ENCODE measurements at regions not wholly inside any gene's neighbourhood (a gene's known extent, or its start where the extent isn't known, plus 50 kb on each side); places are given as distances from the start of the nearest gene placed in this dataset.

- no peak overlapping the region for H3K9ac ChIP-seq (ENCODE audit: low read depth in 1 of 3, low read length in 3 of 3)
- H3K27ac ChIP-seq (ENCODE audit: low read depth, low read length), result no peak overlapping the region
- no peak overlapping the region for H3K4me3 ChIP-seq (ENCODE audit: low read length in 3 of 3)
- no peaks in the 10 kb centered on the region for H3K9me3 ChIP-seq (ENCODE audit: control insufficient read depth in 3 of 3, low read length in 3 of 3)
- no peaks in the 10 kb centered on the region for H3K4me1 ChIP-seq (ENCODE audit: control insufficient read depth in 3 of 3, insufficient read depth in 3 of 3, low read length in 3 of 3)
- H3K36me3 ChIP-seq (ENCODE audit: control insufficient read depth in 3 of 3, insufficient read depth in 3 of 3, low read length in 3 of 3), result no peaks in the 10 kb centered on the region
- H3K27me3 ChIP-seq (ENCODE audit: control insufficient read depth in 3 of 3, insufficient read depth in 3 of 3, low read length in 3 of 3), result no peaks in the 10 kb centered on the region
These were observed 237.9 kb downstream of the TAF11L14 start for GRCh38 chr5:17872204-17872603.

- no peak overlapping the region for H3K9ac ChIP-seq (ENCODE audit: low read depth in 1 of 3, low read length in 3 of 3)
- no peaks in the 10 kb centered on the region for H3K4me1 ChIP-seq (ENCODE audit: control insufficient read depth in 3 of 3, insufficient read depth in 3 of 3, low read length in 3 of 3)
- no peaks in the 10 kb centered on the region for H3K9me3 ChIP-seq (ENCODE audit: control insufficient read depth in 3 of 3, low read length in 3 of 3)
- H3K36me3 ChIP-seq (ENCODE audit: control insufficient read depth in 3 of 3, insufficient read depth in 3 of 3, low read length in 3 of 3), result no peaks in the 10 kb centered on the region
- no peak overlapping the region for H3K4me3 ChIP-seq (ENCODE audit: low read length in 3 of 3)
- H3K27ac ChIP-seq (ENCODE audit: low read depth, low read length), result no peak overlapping the region
- no peaks in the 10 kb centered on the region for H3K27me3 ChIP-seq (ENCODE audit: control insufficient read depth in 3 of 3, insufficient read depth in 3 of 3, low read length in 3 of 3)
These were observed 244.3 kb downstream of the TAF11L14 start for GRCh38 chr5:17878541-17878940.

- H3K4me3 ChIP-seq (ENCODE audit: low read length in 3 of 3), result no peak overlapping the region
- no peaks in the 10 kb centered on the region for H3K27me3 ChIP-seq (ENCODE audit: control insufficient read depth in 3 of 3, insufficient read depth in 3 of 3, low read length in 3 of 3)
- no peaks in the 10 kb centered on the region for H3K36me3 ChIP-seq (ENCODE audit: control insufficient read depth in 3 of 3, insufficient read depth in 3 of 3, low read length in 3 of 3)
- no peaks in the 10 kb centered on the region for H3K4me1 ChIP-seq (ENCODE audit: control insufficient read depth in 3 of 3, insufficient read depth in 3 of 3, low read length in 3 of 3)
- no peaks in the 10 kb centered on the region for H3K9me3 ChIP-seq (ENCODE audit: control insufficient read depth in 3 of 3, low read length in 3 of 3)
- H3K27ac ChIP-seq (ENCODE audit: low read depth, low read length), result no peak overlapping the region
- H3K9ac ChIP-seq (ENCODE audit: low read depth in 1 of 3, low read length in 3 of 3), result no peak overlapping the region
These were observed 245.0 kb downstream of the TAF11L14 start for GRCh38 chr5:17879276-17879675.

- H3K9ac ChIP-seq (ENCODE audit: low read depth in 1 of 3, low read length in 3 of 3), result no peak overlapping the region
- H3K4me3 ChIP-seq (ENCODE audit: low read length in 3 of 3), result no peak overlapping the region
- no peaks in the 10 kb centered on the region for H3K27me3 ChIP-seq (ENCODE audit: control insufficient read depth in 3 of 3, insufficient read depth in 3 of 3, low read length in 3 of 3)
- H3K9me3 ChIP-seq (ENCODE audit: control insufficient read depth in 3 of 3, low read length in 3 of 3), result no peaks in the 10 kb centered on the region
- H3K36me3 ChIP-seq (ENCODE audit: control insufficient read depth in 3 of 3, insufficient read depth in 3 of 3, low read length in 3 of 3), result no peaks in the 10 kb centered on the region
- H3K27ac ChIP-seq (ENCODE audit: low read depth, low read length), result no peak overlapping the region
- H3K4me1 ChIP-seq (ENCODE audit: control insufficient read depth in 3 of 3, insufficient read depth in 3 of 3, low read length in 3 of 3), result no peaks in the 10 kb centered on the region
These were observed 246.6 kb downstream of the TAF11L14 start for GRCh38 chr5:17880869-17881268.

- no peak overlapping the region for H3K4me3 ChIP-seq (ENCODE audit: low read length in 3 of 3)
- H3K4me1 ChIP-seq (ENCODE audit: control insufficient read depth in 3 of 3, insufficient read depth in 3 of 3, low read length in 3 of 3), result no peaks in the 10 kb centered on the region
- H3K9ac ChIP-seq (ENCODE audit: low read depth in 1 of 3, low read length in 3 of 3), result no peak overlapping the region
- H3K27me3 ChIP-seq (ENCODE audit: control insufficient read depth in 3 of 3, insufficient read depth in 3 of 3, low read length in 3 of 3), result no peaks in the 10 kb centered on the region
- no peaks in the 10 kb centered on the region for H3K36me3 ChIP-seq (ENCODE audit: control insufficient read depth in 3 of 3, insufficient read depth in 3 of 3, low read length in 3 of 3)
- H3K27ac ChIP-seq (ENCODE audit: low read depth, low read length), result no peak overlapping the region
- no peaks in the 10 kb centered on the region for H3K9me3 ChIP-seq (ENCODE audit: control insufficient read depth in 3 of 3, low read length in 3 of 3)
These were observed 248.7 kb downstream of the TAF11L14 start for GRCh38 chr5:17882760-17883488.

GRCh38 chr5:17888155-17888554 is 253.9 kb downstream of the TAF11L14 start:
- no peaks in the 10 kb centered on the region for H3K27me3 ChIP-seq (ENCODE audit: control insufficient read depth in 3 of 3, insufficient read depth in 3 of 3, low read length in 3 of 3)
- no peak overlapping the region for H3K27ac ChIP-seq (ENCODE audit: low read depth, low read length)
- no peaks in the 10 kb centered on the region for H3K4me1 ChIP-seq (ENCODE audit: control insufficient read depth in 3 of 3, insufficient read depth in 3 of 3, low read length in 3 of 3)
- H3K9ac ChIP-seq (ENCODE audit: low read depth in 1 of 3, low read length in 3 of 3), result no peak overlapping the region
- H3K9me3 ChIP-seq (ENCODE audit: control insufficient read depth in 3 of 3, low read length in 3 of 3), result no peaks in the 10 kb centered on the region
- H3K36me3 ChIP-seq (ENCODE audit: control insufficient read depth in 3 of 3, insufficient read depth in 3 of 3, low read length in 3 of 3), result no peaks in the 10 kb centered on the region
- H3K4me3 ChIP-seq (ENCODE audit: low read length in 3 of 3), result no peak overlapping the region

- no peaks in the 10 kb centered on the region for H3K27me3 ChIP-seq (ENCODE audit: control insufficient read depth in 3 of 3, insufficient read depth in 3 of 3, low read length in 3 of 3)
- no peaks in the 10 kb centered on the region for H3K36me3 ChIP-seq (ENCODE audit: control insufficient read depth in 3 of 3, insufficient read depth in 3 of 3, low read length in 3 of 3)
- no peak overlapping the region for H3K4me3 ChIP-seq (ENCODE audit: low read length in 3 of 3)
- no peak overlapping the region for H3K9ac ChIP-seq (ENCODE audit: low read depth in 1 of 3, low read length in 3 of 3)
- H3K27ac ChIP-seq (ENCODE audit: low read depth, low read length), result no peak overlapping the region
- no peaks in the 10 kb centered on the region for H3K4me1 ChIP-seq (ENCODE audit: control insufficient read depth in 3 of 3, insufficient read depth in 3 of 3, low read length in 3 of 3)
- H3K9me3 ChIP-seq (ENCODE audit: control insufficient read depth in 3 of 3, low read length in 3 of 3), result no peaks in the 10 kb centered on the region
These were observed 256.2 kb downstream of the TAF11L14 start for GRCh38 chr5:17890501-17890900.

GRCh38 chr5:17891881-17892280 is 257.6 kb downstream of the TAF11L14 start:
- Histone ChIP-seq H3K9me3 (ENCODE audit: control insufficient read depth in 3 of 3, low read length in 3 of 3) (peaks cover 0 to 3% (median 0%) of the 10 kb centered on the region in 3 donors), H3K36me3 (ENCODE audit: control insufficient read depth in 3 of 3, insufficient read depth in 3 of 3, low read length in 3 of 3) (no peaks in the 10 kb centered on the region), H3K4me1 (ENCODE audit: control insufficient read depth in 3 of 3, insufficient read depth in 3 of 3, low read length in 3 of 3) (no peaks in the 10 kb centered on the region), H3K27ac (ENCODE audit: low read depth, low read length) (no peak overlapping the region), H3K4me3 (ENCODE audit: low read length in 3 of 3) (no peak overlapping the region), H3K9ac (ENCODE audit: low read depth in 1 of 3, low read length in 3 of 3) (no peak overlapping the region), H3K27me3 (ENCODE audit: control insufficient read depth in 3 of 3, insufficient read depth in 3 of 3, low read length in 3 of 3) (no peaks in the 10 kb centered on the region)

GRCh38 chr5:17893026-17893635 is 258.9 kb downstream of the TAF11L14 start:
- H3K4me1 ChIP-seq (ENCODE audit: control insufficient read depth in 3 of 3, insufficient read depth in 3 of 3, low read length in 3 of 3), result no peaks in the 10 kb centered on the region
- peaks cover 0 to 3% (median 0%) of the 10 kb centered on the region in 3 donors for H3K9me3 ChIP-seq (ENCODE audit: control insufficient read depth in 3 of 3, low read length in 3 of 3)
- no peaks in the 10 kb centered on the region for H3K36me3 ChIP-seq (ENCODE audit: control insufficient read depth in 3 of 3, insufficient read depth in 3 of 3, low read length in 3 of 3)
- H3K9ac ChIP-seq (ENCODE audit: low read depth in 1 of 3, low read length in 3 of 3), result no peak overlapping the region
- H3K27ac ChIP-seq (ENCODE audit: low read depth, low read length), result no peak overlapping the region
- no peaks in the 10 kb centered on the region for H3K27me3 ChIP-seq (ENCODE audit: control insufficient read depth in 3 of 3, insufficient read depth in 3 of 3, low read length in 3 of 3)
- no peak overlapping the region for H3K4me3 ChIP-seq (ENCODE audit: low read length in 3 of 3)

- H3K4me3 ChIP-seq (ENCODE audit: low read length in 3 of 3), result no peak overlapping the region
- H3K27me3 ChIP-seq (ENCODE audit: control insufficient read depth in 3 of 3, insufficient read depth in 3 of 3, low read length in 3 of 3), result no peaks in the 10 kb centered on the region
- H3K9ac ChIP-seq (ENCODE audit: low read depth in 1 of 3, low read length in 3 of 3), result no peak overlapping the region
- H3K36me3 ChIP-seq (ENCODE audit: control insufficient read depth in 3 of 3, insufficient read depth in 3 of 3, low read length in 3 of 3), result no peaks in the 10 kb centered on the region
- peaks cover 0 to 3% (median 0%) of the 10 kb centered on the region in 3 donors for H3K9me3 ChIP-seq (ENCODE audit: control insufficient read depth in 3 of 3, low read length in 3 of 3)
- no peak overlapping the region for H3K27ac ChIP-seq (ENCODE audit: low read depth, low read length)
- H3K4me1 ChIP-seq (ENCODE audit: control insufficient read depth in 3 of 3, insufficient read depth in 3 of 3, low read length in 3 of 3), result no peaks in the 10 kb centered on the region
These were observed 261.2 kb downstream of the TAF11L14 start for GRCh38 chr5:17895288-17896033.
